Right atrium auricular region (tissue), 2 donors: ENCODE measurements at regions not wholly inside any gene's neighbourhood (a gene's known extent, or its start where the extent isn't known, plus 50 kb on each side); places are given as distances from the start of the nearest gene placed in this dataset.

Experiments used
- DNase-seq: peaks from one replicate; pipeline ENCODE4 v3.0.0-alpha.2; 2019; ENCODE audit warnings: low spot score
- H3K27ac ChIP-seq, 2 donors: fragments of 200-600 bp; sonication (generic); 1 replicate in 1 of 2; 2 replicates in 1 of 2; pipeline ENCODE4 v1.5.1; 2016 to 2019
- H3K27me3 ChIP-seq, 2 donors: fragments of 200-600 bp; sonication (generic); one replicate each; pipeline versions ENCODE4 v1.5.1 to v1.6.0; 2017 to 2019
- H3K36me3 ChIP-seq: fragments of 200-600 bp; sonication (generic); one replicate; pipeline ENCODE4 v1.5.1; 2016
- H3K4me1 ChIP-seq, 2 donors: fragments of 200-600 bp; sonication (generic); one replicate each; pipeline versions ENCODE4 v1.5.1 to v1.6.0; 2017 to 2019
- H3K4me3 ChIP-seq, 2 donors: fragments of 200-600 bp; sonication (generic); 1 replicate in 1 of 2; 2 replicates in 1 of 2; pipeline ENCODE4 v1.5.1; 2017 to 2019; ENCODE audit warnings: mild to moderate bottlenecking in 1 of 2, moderate library complexity in 1 of 2
- H3K9me3 ChIP-seq, 2 donors: fragments of 200-600 bp; sonication (generic); one replicate each; pipeline ENCODE4 v1.5.1; 2019
- CTCF ChIP-seq, 2 donors: fragments of 200-600 bp; sonication (generic); IDR thresholded peaks; one replicate each; pipeline ENCODE4 v1.5.1; 2019; ENCODE audit warnings: antibody characterized with exemption in 2 of 2

GRCh38 chr4:179112441-179113170 is 1670.4 kb upstream of the AGA start:
- no peaks in the 10 kb centered on the region for H3K9me3 ChIP-seq
- no peaks in the 10 kb centered on the region for H3K27me3 ChIP-seq
- DNase-seq, result no peak
- H3K4me3 ChIP-seq, result no peak overlapping the region
- no peak for TF ChIP-seq CTCF (IDR thresholded peaks at IDR 0.05)
- H3K27ac ChIP-seq, result no peak overlapping the region
- H3K4me1 ChIP-seq, result no peaks in the 10 kb centered on the region
- no peaks in the 10 kb centered on the region for H3K36me3 ChIP-seq

- no peak for TF ChIP-seq CTCF (IDR thresholded peaks at IDR 0.05)
- H3K27ac ChIP-seq, result no peak overlapping the region
- no peaks in the 10 kb centered on the region for H3K36me3 ChIP-seq
- no peak overlapping the region for H3K4me3 ChIP-seq
- H3K4me1 ChIP-seq, result no peaks in the 10 kb centered on the region
- DNase-seq, result no peak
- no peaks in the 10 kb centered on the region for H3K9me3 ChIP-seq
- no peaks in the 10 kb centered on the region for H3K27me3 ChIP-seq
Observed at GRCh38 chr4:179114615-179115014, 1672.4 kb upstream of the AGA start.

- H3K27ac ChIP-seq, result no peak overlapping the region
- no peak for TF ChIP-seq CTCF (IDR thresholded peaks at IDR 0.05)
- H3K4me3 ChIP-seq, result no peak overlapping the region
- H3K36me3 ChIP-seq, result no peaks in the 10 kb centered on the region
- no peak for DNase-seq
- H3K9me3 ChIP-seq, result no peaks in the 10 kb centered on the region
- H3K4me1 ChIP-seq, result no peaks in the 10 kb centered on the region
- no peaks in the 10 kb centered on the region for H3K27me3 ChIP-seq
Observed at GRCh38 chr4:179116011-179116410, 1673.8 kb upstream of the AGA start.

GRCh38 chr4:179116581-179116980 is 1674.3 kb upstream of the AGA start:
- no peak overlapping the region for H3K27ac ChIP-seq
- no peaks in the 10 kb centered on the region for H3K4me1 ChIP-seq
- no peak for DNase-seq
- no peaks in the 10 kb centered on the region for H3K27me3 ChIP-seq
- no peaks in the 10 kb centered on the region for H3K9me3 ChIP-seq
- no peak overlapping the region for H3K4me3 ChIP-seq
- H3K36me3 ChIP-seq, result no peaks in the 10 kb centered on the region
- no peak for TF ChIP-seq CTCF (IDR thresholded peaks at IDR 0.05)

- no peak for TF ChIP-seq CTCF (IDR thresholded peaks at IDR 0.05)
- no peak overlapping the region for H3K4me3 ChIP-seq
- H3K27me3 ChIP-seq, result no peaks in the 10 kb centered on the region
- no peak for DNase-seq
- H3K27ac ChIP-seq, result no peak overlapping the region
- H3K36me3 ChIP-seq, result no peaks in the 10 kb centered on the region
- no peaks in the 10 kb centered on the region for H3K4me1 ChIP-seq
- H3K9me3 ChIP-seq, result no peaks in the 10 kb centered on the region
Observed at GRCh38 chr4:179123084-179123483, 1680.8 kb upstream of the AGA start.

- no peak for TF ChIP-seq CTCF (IDR thresholded peaks at IDR 0.05)
- Histone ChIP-seq H3K27me3 (no peaks in the 10 kb centered on the region), H3K4me1 (no peaks in the 10 kb centered on the region), H3K9me3 (no peaks in the 10 kb centered on the region), H3K4me3 (no peak overlapping the region), H3K27ac (no peak overlapping the region), H3K36me3 (no peaks in the 10 kb centered on the region)
- no peak for DNase-seq
Observed at GRCh38 chr4:179124419-179124818, 1682.2 kb upstream of the AGA start.
